ENCODE measurements at regions not wholly inside any gene's neighbourhood (a gene's known extent, or its start where the extent isn't known, plus 50 kb on each side); places are given as distances from the start of the nearest gene placed in this dataset.

GRCh38 chr9:33695856-33696255 is 99.5 kb upstream of the PRSS3 start:
- TF ChIP-seq CTCF (IDR thresholded peaks at IDR 0.05) = no peak
- no peak for TF ChIP-seq POLR2A (IDR thresholded peaks at IDR 0.05)
- TF ChIP-seq EP300 (IDR thresholded peaks at IDR 0.05) = no peak

All from stomach (tissue), 4 donors.